ENCODE measurements at regions not wholly inside any gene's neighbourhood (a gene's known extent, or its start where the extent isn't known, plus 50 kb on each side); places are given as distances from the start of the nearest gene placed in this dataset.

DNA sequence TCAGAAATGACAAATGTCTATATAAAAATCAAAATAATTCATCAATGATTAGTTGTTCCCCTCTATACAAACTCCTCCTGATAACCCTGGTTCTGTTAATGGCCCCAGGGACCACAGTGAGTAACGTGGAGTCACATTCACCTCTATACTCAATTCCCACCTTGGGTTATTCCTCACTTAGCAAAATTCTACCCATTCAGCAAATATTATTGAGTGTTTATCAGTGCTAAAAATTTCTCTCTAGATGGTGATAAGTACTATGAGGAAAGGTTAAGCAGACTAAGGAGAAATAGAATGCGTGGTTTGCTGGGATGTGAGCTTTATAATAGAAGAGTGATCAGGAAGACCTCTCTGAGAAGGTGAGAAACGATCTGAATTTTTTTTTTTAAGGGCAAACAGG lies 1124.5 kb downstream of the BCL11A start:
- Histone ChIP-seq H3K4me1 (ENCODE audit: control insufficient read depth in 2 of 2, insufficient read depth in 2 of 2, low read length in 2 of 2) (no peaks in the 10 kb centered on the region), H3K4me2 (replicated peaks; ENCODE audit: low read depth, low read length, poor library complexity, severe bottlenecking) (no peak overlapping the region), H4K20me1 (ENCODE audit: control insufficient read depth, insufficient read depth, low read length, poor library complexity, severe bottlenecking) (no peaks in the 10 kb centered on the region), H3K4me3 (ENCODE audit: control extremely low read depth in 1 of 5, extremely low read depth in 1 of 5, insufficient read depth in 1 of 5, low read depth in 2 of 5, low read length in 4 of 5) (no peak overlapping the region), H3K27ac (ENCODE audit: low read length in 2 of 2) (no peak overlapping the region), H3K27me3 (replicated peaks in 1 of 4; ENCODE audit: control extremely low read depth in 1 of 4, control insufficient read depth in 3 of 4, insufficient read depth in 4 of 4, low read length in 3 of 4) (no peaks in the 10 kb centered on the region), H2AFZ (ENCODE audit: insufficient read depth, low read depth, low read length, poor library complexity, severe bottlenecking) (no peak overlapping the region), H3K9me3 (ENCODE audit: control extremely low read depth in 1 of 3, control insufficient read depth in 2 of 3, insufficient read depth in 1 of 3, low read length in 2 of 3) (peaks cover 0 to 6% (median 0%) of the 10 kb centered on the region in 3 donors), H3K36me3 (replicated peaks in 1 of 2; ENCODE audit: control extremely low read depth in 1 of 2, control insufficient read depth in 1 of 2, extremely low read depth in 1 of 2, insufficient read depth in 2 of 2, low read length in 1 of 2) (no peaks in the 10 kb centered on the region), H3K79me2 (ENCODE audit: control insufficient read depth, insufficient read depth, low read length) (no peaks in the 10 kb centered on the region), H3K9ac (ENCODE audit: low read length) (no peak overlapping the region)
- ATAC-seq (ENCODE audit: low read depth) (no peak), DNase-seq (no peak)
- no peak overlapping the region for H3K4me3 Mint-ChIP-seq
- intact Hi-C loops (cut with micrococcal nuclease): no loop called here
- POLR2A ChIA-PET: no interaction called here
- TF ChIP-seq, protein P1, sequence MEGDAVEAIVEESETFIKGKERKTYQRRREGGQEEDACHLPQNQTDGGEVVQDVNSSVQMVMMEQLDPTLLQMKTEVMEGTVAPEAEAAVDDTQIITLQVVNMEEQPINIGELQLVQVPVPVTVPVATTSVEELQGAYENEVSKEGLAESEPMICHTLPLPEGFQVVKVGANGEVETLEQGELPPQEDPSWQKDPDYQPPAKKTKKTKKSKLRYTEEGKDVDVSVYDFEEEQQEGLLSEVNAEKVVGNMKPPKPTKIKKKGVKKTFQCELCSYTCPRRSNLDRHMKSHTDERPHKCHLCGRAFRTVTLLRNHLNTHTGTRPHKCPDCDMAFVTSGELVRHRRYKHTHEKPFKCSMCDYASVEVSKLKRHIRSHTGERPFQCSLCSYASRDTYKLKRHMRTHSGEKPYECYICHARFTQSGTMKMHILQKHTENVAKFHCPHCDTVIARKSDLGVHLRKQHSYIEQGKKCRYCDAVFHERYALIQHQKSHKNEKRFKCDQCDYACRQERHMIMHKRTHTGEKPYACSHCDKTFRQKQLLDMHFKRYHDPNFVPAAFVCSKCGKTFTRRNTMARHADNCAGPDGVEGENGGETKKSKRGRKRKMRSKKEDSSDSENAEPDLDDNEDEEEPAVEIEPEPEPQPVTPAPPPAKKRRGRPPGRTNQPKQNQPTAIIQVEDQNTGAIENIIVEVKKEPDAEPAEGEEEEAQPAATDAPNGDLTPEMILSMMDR (IDR thresholded peaks at IDR 0.05): no peak
- no peak for TF ChIP-seq EZH2 (IDR thresholded peaks at IDR 0.05; ENCODE audit: borderline replicate concordance, insufficient read depth, low read depth, low read length, poor library complexity, severe bottlenecking)
- no peak overlapping the region for H3K27ac Mint-ChIP-seq
- WGBS (ENCODE audit: insufficient coverage): 72% methylated on average over 2 of the region's 3 CpGs
- peaks cover 5% of the 10 kb centered on the region for H3K9me3 Mint-ChIP-seq (ENCODE audit: insufficient read depth)
- H3K27me3 Mint-ChIP-seq: peaks cover 13% of the 10 kb centered on the region
- no peaks in the 10 kb centered on the region for H3K4me1 Mint-ChIP-seq
- CTCF ChIA-PET: interaction anchor here (0.6 kb wide), 1 partner anchor 644 kb away, joined by 4 read pairs; no protein-coding TSS in a partner anchor

DNA sequence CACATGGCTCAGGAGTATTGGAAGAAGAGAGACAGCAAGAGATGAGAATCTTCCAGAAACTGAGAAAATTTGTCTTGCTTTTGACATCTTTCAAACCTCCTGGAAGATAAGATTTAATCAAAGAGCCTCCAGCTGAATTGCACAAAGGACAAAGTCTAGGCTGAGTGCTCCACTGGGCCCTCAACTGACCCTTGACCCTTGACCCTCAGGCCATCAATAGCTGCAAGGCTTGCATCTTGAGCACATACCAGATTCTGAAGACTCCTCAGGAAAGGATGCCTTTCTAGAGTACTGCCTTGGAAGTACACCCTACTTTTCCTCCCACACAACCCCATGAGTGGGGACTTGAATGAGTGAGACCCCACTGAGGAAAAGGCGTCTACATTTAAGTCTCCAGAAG lies 1125.5 kb downstream of the BCL11A start:
- TF ChIP-seq, protein P1 (IDR thresholded peaks at IDR 0.05): no peak
- no peak for TF ChIP-seq EZH2 (IDR thresholded peaks at IDR 0.05; ENCODE audit: borderline replicate concordance, insufficient read depth, low read depth, low read length, poor library complexity, severe bottlenecking)
- H3K27me3 Mint-ChIP-seq: peaks cover 13% of the 10 kb centered on the region
- no CpG with 5 or more reads among the region's 1 CpG for WGBS (ENCODE audit: insufficient coverage)
- H3K4me3 Mint-ChIP-seq: no peak overlapping the region
- Histone ChIP-seq H3K9ac (ENCODE audit: low read length) (no peak overlapping the region), H4K20me1 (ENCODE audit: control insufficient read depth, insufficient read depth, low read length, poor library complexity, severe bottlenecking) (no peaks in the 10 kb centered on the region), H3K27ac (ENCODE audit: low read length in 2 of 2) (no peak overlapping the region), H3K4me2 (replicated peaks; ENCODE audit: low read depth, low read length, poor library complexity, severe bottlenecking) (no peak overlapping the region), H3K4me1 (ENCODE audit: control insufficient read depth in 2 of 2, insufficient read depth in 2 of 2, low read length in 2 of 2) (no peaks in the 10 kb centered on the region), H3K9me3 (ENCODE audit: control extremely low read depth in 1 of 3, control insufficient read depth in 2 of 3, insufficient read depth in 1 of 3, low read length in 2 of 3) (peaks cover 0 to 5% (median 0%) of the 10 kb centered on the region in 3 donors), H2AFZ (ENCODE audit: insufficient read depth, low read depth, low read length, poor library complexity, severe bottlenecking) (no peak overlapping the region), H3K27me3 (replicated peaks in 1 of 4; ENCODE audit: control extremely low read depth in 1 of 4, control insufficient read depth in 3 of 4, insufficient read depth in 4 of 4, low read length in 3 of 4) (no peaks in the 10 kb centered on the region), H3K79me2 (ENCODE audit: control insufficient read depth, insufficient read depth, low read length) (no peaks in the 10 kb centered on the region), H3K4me3 (ENCODE audit: control extremely low read depth in 1 of 5, extremely low read depth in 1 of 5, insufficient read depth in 1 of 5, low read depth in 2 of 5, low read length in 4 of 5) (no peak overlapping the region), H3K36me3 (replicated peaks in 1 of 2; ENCODE audit: control extremely low read depth in 1 of 2, control insufficient read depth in 1 of 2, extremely low read depth in 1 of 2, insufficient read depth in 2 of 2, low read length in 1 of 2) (no peaks in the 10 kb centered on the region)
- no peaks in the 10 kb centered on the region for H3K4me1 Mint-ChIP-seq
- DNase-seq (no peak), ATAC-seq (ENCODE audit: low read depth) (no peak)
- H3K9me3 Mint-ChIP-seq (ENCODE audit: insufficient read depth): peaks cover 5% of the 10 kb centered on the region
- intact Hi-C loops (cut with micrococcal nuclease): no loop called here
- ChIA-PET CTCF (no interaction called here), POLR2A (no interaction called here)
- H3K27ac Mint-ChIP-seq: no peak overlapping the region
